KG1 (cell line): ENCODE measurements at regions not wholly inside any gene's neighbourhood (a gene's known extent, or its start where the extent isn't known, plus 50 kb on each side); places are given as distances from the start of the nearest gene placed in this dataset.

Experiments
- DNase-seq: peaks from one replicate; lab custom pipeline; 2025; lab: John Stamatoyannopoulos, UW

GRCh38 chr9:135220601-135221575 is 133.4 kb downstream of the OLFM1 start:
- DNase-seq: no peak

- no peak for DNase-seq
Observed at GRCh38 chr9:135221576-135221950, 134.1 kb downstream of the OLFM1 start.

- DNase-seq: no peak
Observed at GRCh38 chr9:135221951-135222631, 134.6 kb downstream of the OLFM1 start.

- no peak for DNase-seq
Observed at GRCh38 chr9:135222881-135223760, 135.7 kb downstream of the OLFM1 start.

- no peak for DNase-seq
Observed at GRCh38 chr9:135223831-135224230, 136.4 kb downstream of the OLFM1 start.

GRCh38 chr9:135224286-135224877 is 136.9 kb downstream of the OLFM1 start:
- no peak for DNase-seq

GRCh38 chr9:135224921-135225541 is 137.6 kb downstream of the OLFM1 start:
- no peak for DNase-seq

GRCh38 chr9:135225619-135226228 is 138.3 kb downstream of the OLFM1 start:
- DNase-seq: no peak

GRCh38 chr9:135226369-135227050 is 139.0 kb downstream of the OLFM1 start:
- no peak for DNase-seq

- DNase-seq: no peak
Observed at GRCh38 chr9:135227641-135228251, 140.3 kb downstream of the OLFM1 start.

GRCh38 chr9:135228345-135228982 is 141.0 kb downstream of the OLFM1 start:
- no peak for DNase-seq

- no peak for DNase-seq
Observed at GRCh38 chr9:135228983-135229625, 141.6 kb downstream of the OLFM1 start.

GRCh38 chr9:135229701-135230385 is 142.4 kb downstream of the OLFM1 start:
- no peak for DNase-seq

GRCh38 chr9:135230386-135230765 is 142.9 kb downstream of the OLFM1 start:
- DNase-seq: no peak

- no peak for DNase-seq
Observed at GRCh38 chr9:135230817-135231520, 143.5 kb downstream of the OLFM1 start.

- DNase-seq: no peak
Observed at GRCh38 chr9:135239100-135239768, 151.8 kb downstream of the OLFM1 start.

- no peak for DNase-seq
Observed at GRCh38 chr9:135239769-135240141, 152.3 kb downstream of the OLFM1 start.
